Thoracic aorta (tissue), 2 donors: ENCODE measurements at regions not wholly inside any gene's neighbourhood (a gene's known extent, or its start where the extent isn't known, plus 50 kb on each side); places are given as distances from the start of the nearest gene placed in this dataset.

ENCODE experiments used
- ATAC-seq: fragments of 150-250 bp; one replicate; pipeline ENCODE4 v1.8.0; 2017; ENCODE audit warnings: low read depth; ENCODE audit not compliant: insufficient number of reproducible peaks, low FRiP score
- DNase-seq: peaks from one replicate; pipeline ENCODE4 v3.0.0-alpha.2; 2020; ENCODE audit warnings: low spot score
- H3K27ac ChIP-seq, 2 donors: fragments of 200-600 bp; sonication (generic); 1 replicate in 1 of 2; 2 replicates in 1 of 2; pipeline ENCODE4 v1.5.1; 2016; ENCODE audit warnings: mild to moderate bottlenecking in 2 of 2, moderate library complexity in 2 of 2
- H3K27me3 ChIP-seq: fragments of 200-600 bp; sonication (generic); replicated peaks from 2 replicates; pipeline ENCODE4 v1.6.0; 2016; ENCODE audit warnings: mild to moderate bottlenecking; ENCODE audit not compliant: insufficient read depth
- H3K36me3 ChIP-seq: fragments of 200-600 bp; sonication (generic); one replicate; pipeline ENCODE4 v1.5.1; 2016
- H3K4me1 ChIP-seq, 2 donors: fragments of 200-600 bp; sonication (generic); 1 replicate in 1 of 2; 2 replicates in 1 of 2; pipeline versions ENCODE4 v1.5.1 to v1.6.0; 2016; ENCODE audit warnings: low read depth in 2 of 2, mild to moderate bottlenecking in 1 of 2; ENCODE audit not compliant: control insufficient read depth in 1 of 2
- H3K4me3 ChIP-seq: fragments of 200-600 bp; sonication (generic); 2 replicates; pipeline ENCODE4 v1.5.1; 2016; ENCODE audit warnings: mild to moderate bottlenecking
- H3K9me3 ChIP-seq: fragments of 200-600 bp; sonication (generic); 2 replicates; pipeline ENCODE4 v1.5.1; 2016
- CTCF ChIP-seq: fragments of 200-600 bp; sonication (generic); IDR thresholded peaks from one replicate; pipeline ENCODE4 v1.5.1; 2019; ENCODE audit warnings: antibody characterized with exemption

GRCh38 chr20:59462249-59462648, 142.1 kb upstream of the PHACTR3 start:
- TF ChIP-seq CTCF, result no peak
- Histone ChIP-seq H3K4me1 (no peaks in the 10 kb centered on the region), H3K36me3 (no peaks in the 10 kb centered on the region), H3K4me3 (no peak overlapping the region), H3K9me3 (peaks cover 6% of the 10 kb centered on the region), H3K27me3 (no peaks in the 10 kb centered on the region), H3K27ac (no peak overlapping the region)
- DNase-seq, result no peak
- no peak for ATAC-seq

- no peak for DNase-seq
- H3K4me3 ChIP-seq, result no peak overlapping the region
- H3K27ac ChIP-seq, result no peak overlapping the region
- H3K9me3 ChIP-seq, result peaks cover 6% of the 10 kb centered on the region
- H3K4me1 ChIP-seq, result no peaks in the 10 kb centered on the region
- no peaks in the 10 kb centered on the region for H3K36me3 ChIP-seq
- ATAC-seq, result peak; percentile 43
- H3K27me3 ChIP-seq, result no peaks in the 10 kb centered on the region
- TF ChIP-seq CTCF, result no peak
Observed at GRCh38 chr20:59463541-59463940, 140.8 kb upstream of the PHACTR3 start.

GRCh38 chr20:59466107-59466815, 138.1 kb upstream of the PHACTR3 start:
- H3K4me3 ChIP-seq, result no peak overlapping the region
- no peak for DNase-seq
- H3K36me3 ChIP-seq, result no peaks in the 10 kb centered on the region
- no peaks in the 10 kb centered on the region for H3K4me1 ChIP-seq
- no peaks in the 10 kb centered on the region for H3K27me3 ChIP-seq
- no peak for TF ChIP-seq CTCF
- no peak overlapping the region for H3K27ac ChIP-seq
- no peaks in the 10 kb centered on the region for H3K9me3 ChIP-seq
- no peak for ATAC-seq

GRCh38 chr20:59468831-59469230, 135.5 kb upstream of the PHACTR3 start:
- no peak for DNase-seq
- Histone ChIP-seq H3K36me3 (no peaks in the 10 kb centered on the region), H3K4me3 (no peak overlapping the region), H3K4me1 (no peaks in the 10 kb centered on the region), H3K9me3 (no peaks in the 10 kb centered on the region), H3K27me3 (no peaks in the 10 kb centered on the region), H3K27ac (no peak overlapping the region)
- no peak for ATAC-seq
- TF ChIP-seq CTCF, result no peak

- Histone ChIP-seq H3K27ac (no peak overlapping the region), H3K36me3 (no peaks in the 10 kb centered on the region), H3K4me3 (no peak overlapping the region), H3K4me1 (no peaks in the 10 kb centered on the region), H3K9me3 (no peaks in the 10 kb centered on the region), H3K27me3 (no peaks in the 10 kb centered on the region)
- TF ChIP-seq CTCF, result no peak
- no peak for ATAC-seq
- no peak for DNase-seq
Observed at GRCh38 chr20:59469267-59470252, 134.8 kb upstream of the PHACTR3 start.
